ENCODE measurements at regions not wholly inside any gene's neighbourhood (a gene's known extent, or its start where the extent isn't known, plus 50 kb on each side); places are given as distances from the start of the nearest gene placed in this dataset.

DNA sequence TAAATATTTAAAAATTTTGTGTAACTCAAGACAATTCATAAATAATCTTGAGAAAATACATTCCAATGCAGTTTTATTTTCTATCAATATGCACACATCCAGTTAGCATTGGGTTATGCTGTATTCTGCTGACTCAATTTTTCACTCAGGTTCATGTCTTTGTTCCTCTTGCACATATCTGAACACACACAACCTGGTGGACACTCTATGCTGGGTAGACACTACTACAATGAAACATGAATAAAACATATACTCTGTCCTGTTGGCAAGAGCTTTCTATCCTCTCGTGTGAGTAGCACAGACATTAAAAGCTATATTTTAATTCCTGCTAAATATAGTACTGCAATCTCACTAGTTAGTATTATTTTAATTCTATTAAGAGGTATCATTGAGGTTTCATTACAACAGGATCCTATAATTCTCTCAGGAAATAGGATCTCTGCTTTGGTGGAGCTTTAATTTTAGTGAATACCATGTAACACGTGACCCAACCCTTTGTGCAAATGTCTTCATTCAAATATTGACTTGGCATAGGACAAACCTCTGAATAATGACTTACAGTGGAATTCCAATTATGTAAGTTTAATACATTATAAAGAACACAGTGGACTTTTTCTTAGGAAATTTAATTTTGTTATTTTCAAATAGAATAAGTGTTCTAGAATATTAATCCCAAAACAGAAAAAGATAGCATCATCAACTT is 342.3 kb upstream of the TMEFF2 start:
- no peak overlapping the region for H3K4me3 ChIP-seq (replicated peaks in 1 of 2; ENCODE audit: low read depth in 1 of 2, low read length in 2 of 2)
- no peak overlapping the region for H3K4me2 ChIP-seq (ENCODE audit: low read length)
- H3K4me1 ChIP-seq (ENCODE audit: control insufficient read depth in 1 of 2, insufficient read depth in 2 of 2, low read length in 2 of 2), result no peaks in the 10 kb centered on the region
- DNase-seq (ENCODE audit: low read depth, low spot score), result no peak
- intact Hi-C loops (cut with micrococcal nuclease), result no loop called here
- ChIA-PET CTCF (no interaction called here), RAD21 (ENCODE audit: low non-redundant PET in 1 of 2, low total read pairs in 2 of 2, uncharacterized antibody in 2 of 2, unreplicated experiment in 2 of 2) (no interaction called here), POLR2A (no interaction called here)
- H3K9ac ChIP-seq (ENCODE audit: low read length), result no peak overlapping the region
- no peak overlapping the region for H3K27ac ChIP-seq (ENCODE audit: low read depth, low read length)
- no peaks in the 10 kb centered on the region for H4K20me1 ChIP-seq (ENCODE audit: insufficient read depth)
- no peaks in the 10 kb centered on the region for H3K9me3 ChIP-seq (ENCODE audit: control insufficient read depth in 1 of 2, insufficient read depth in 1 of 2, low read depth in 1 of 2, low read length in 2 of 2)
- TF ChIP-seq, protein P1, sequence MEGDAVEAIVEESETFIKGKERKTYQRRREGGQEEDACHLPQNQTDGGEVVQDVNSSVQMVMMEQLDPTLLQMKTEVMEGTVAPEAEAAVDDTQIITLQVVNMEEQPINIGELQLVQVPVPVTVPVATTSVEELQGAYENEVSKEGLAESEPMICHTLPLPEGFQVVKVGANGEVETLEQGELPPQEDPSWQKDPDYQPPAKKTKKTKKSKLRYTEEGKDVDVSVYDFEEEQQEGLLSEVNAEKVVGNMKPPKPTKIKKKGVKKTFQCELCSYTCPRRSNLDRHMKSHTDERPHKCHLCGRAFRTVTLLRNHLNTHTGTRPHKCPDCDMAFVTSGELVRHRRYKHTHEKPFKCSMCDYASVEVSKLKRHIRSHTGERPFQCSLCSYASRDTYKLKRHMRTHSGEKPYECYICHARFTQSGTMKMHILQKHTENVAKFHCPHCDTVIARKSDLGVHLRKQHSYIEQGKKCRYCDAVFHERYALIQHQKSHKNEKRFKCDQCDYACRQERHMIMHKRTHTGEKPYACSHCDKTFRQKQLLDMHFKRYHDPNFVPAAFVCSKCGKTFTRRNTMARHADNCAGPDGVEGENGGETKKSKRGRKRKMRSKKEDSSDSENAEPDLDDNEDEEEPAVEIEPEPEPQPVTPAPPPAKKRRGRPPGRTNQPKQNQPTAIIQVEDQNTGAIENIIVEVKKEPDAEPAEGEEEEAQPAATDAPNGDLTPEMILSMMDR (IDR thresholded peaks at IDR 0.05 in 2 of 3, conservative IDR thresholded peaks at IDR 0.05 in 1 of 3; ENCODE audit: borderline replicate concordance in 1 of 3, insufficient read depth in 1 of 3, low read depth in 2 of 3, low read length in 2 of 3), result no peak
- no peak for TF ChIP-seq MAX (IDR thresholded peaks at IDR 0.05)
- no peak for TF ChIP-seq ATF3 (IDR thresholded peaks at IDR 0.05)
- TF ChIP-seq, protein P2, sequence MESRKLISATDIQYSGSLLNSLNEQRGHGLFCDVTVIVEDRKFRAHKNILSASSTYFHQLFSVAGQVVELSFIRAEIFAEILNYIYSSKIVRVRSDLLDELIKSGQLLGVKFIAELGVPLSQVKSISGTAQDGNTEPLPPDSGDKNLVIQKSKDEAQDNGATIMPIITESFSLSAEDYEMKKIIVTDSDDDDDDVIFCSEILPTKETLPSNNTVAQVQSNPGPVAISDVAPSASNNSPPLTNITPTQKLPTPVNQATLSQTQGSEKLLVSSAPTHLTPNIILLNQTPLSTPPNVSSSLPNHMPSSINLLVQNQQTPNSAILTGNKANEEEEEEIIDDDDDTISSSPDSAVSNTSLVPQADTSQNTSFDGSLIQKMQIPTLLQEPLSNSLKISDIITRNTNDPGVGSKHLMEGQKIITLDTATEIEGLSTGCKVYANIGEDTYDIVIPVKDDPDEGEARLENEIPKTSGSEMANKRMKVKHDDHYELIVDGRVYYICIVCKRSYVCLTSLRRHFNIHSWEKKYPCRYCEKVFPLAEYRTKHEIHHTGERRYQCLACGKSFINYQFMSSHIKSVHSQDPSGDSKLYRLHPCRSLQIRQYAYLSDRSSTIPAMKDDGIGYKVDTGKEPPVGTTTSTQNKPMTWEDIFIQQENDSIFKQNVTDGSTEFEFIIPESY (IDR thresholded peaks at IDR 0.05; ENCODE audit: extremely low read depth, insufficient replicate concordance, low read length), result no peak
- no peak for TF ChIP-seq ZNF274 (IDR thresholded peaks at IDR 0.05; ENCODE audit: low read depth, low read length)
- TF ChIP-seq YY1 (IDR thresholded peaks at IDR 0.05; ENCODE audit: extremely low read depth, insufficient replicate concordance, low read depth, low read length), result no peak
- TF ChIP-seq JUND (IDR thresholded peaks at IDR 0.05), result no peak
- TF ChIP-seq CBX3 (IDR thresholded peaks at IDR 0.05; ENCODE audit: low read depth), result no peak
- H3K9me2 ChIP-seq (ENCODE audit: insufficient read depth), result no peaks in the 10 kb centered on the region
- H2AFZ ChIP-seq (ENCODE audit: low read depth, low read length, poor library complexity, severe bottlenecking), result no peak overlapping the region
- ATAC-seq, result no peak
- H3K27me3 ChIP-seq (ENCODE audit: insufficient read depth, low read length), result no peaks in the 10 kb centered on the region
- no peaks in the 10 kb centered on the region for H3K79me2 ChIP-seq (ENCODE audit: insufficient read depth, low read length)
- BruUV-seq (replicated peaks), result no TSS peak
- H3K36me3 ChIP-seq (ENCODE audit: control insufficient read depth in 1 of 2, insufficient read depth in 2 of 2, low read length in 2 of 2), result no peaks in the 10 kb centered on the region

Measured in HCT116 (cell line).